Upper lobe of left lung (tissue), 4 donors: ENCODE measurements at regions not wholly inside any gene's neighbourhood (a gene's known extent, or its start where the extent isn't known, plus 50 kb on each side); places are given as distances from the start of the nearest gene placed in this dataset.
"Not testable (repeated sequence)": the region's sequence is repeated elsewhere in the genome, so short reads cannot be mapped to it uniquely, and the experiment has no call there.

Source experiments
- EP300 ChIP-seq, 4 donors: sonication (generic); formaldehyde crosslinking; IDR thresholded peaks; one replicate each; pipeline ENCODE4 v1.5.1; 2017; ENCODE audit warnings: antibody characterized with exemption in 4 of 4, control low read depth in 2 of 4
- POLR2A ChIP-seq, 4 donors: fragments of 450-650 bp; IDR thresholded peaks; one replicate each; pipeline ENCODE4 v1.5.1; 2016 to 2017; ENCODE audit warnings: antibody characterized with exemption in 4 of 4, mild to moderate bottlenecking in 2 of 4
- POLR2AphosphoS5 ChIP-seq, 2 donors: sonication (generic); formaldehyde crosslinking; IDR thresholded peaks; one replicate each; pipeline ENCODE4 v1.5.1; 2017; ENCODE audit warnings: antibody characterized with exemption in 2 of 2
- TF ChIP-seq, protein P1 (sequence below), 6 experiments: fragments of 450-650 bp in 4 of 6; fragments of 200-600 bp in 2 of 6; sonication (generic) in 2 of 6; IDR thresholded peaks; one replicate each; pipeline ENCODE4 v1.5.1; 2016 to 2019; ENCODE audit warnings: antibody characterized with exemption in 6 of 6

DNA sequence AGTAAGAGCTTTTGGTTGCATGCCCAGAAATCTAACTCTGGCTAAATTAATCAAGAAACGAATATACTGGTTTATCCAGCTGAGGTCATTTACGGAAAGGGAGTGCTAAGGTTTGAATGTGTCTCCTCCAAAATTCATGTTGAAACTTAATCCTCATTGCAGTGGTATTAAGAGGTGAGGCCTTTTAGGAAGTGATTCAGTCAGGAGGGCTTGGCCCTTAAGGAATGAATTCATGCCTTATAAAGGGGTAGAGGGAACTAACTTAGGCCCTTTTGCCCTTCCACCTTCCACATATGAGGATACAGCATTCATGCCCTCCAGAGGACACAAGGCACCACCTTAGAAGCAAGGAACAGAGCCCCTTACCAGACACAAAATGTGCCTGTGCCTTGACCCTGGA is 74.7 kb downstream of the NPIPA8 start:
- TF ChIP-seq EP300, POLR2A, POLR2AphosphoS5 (IDR thresholded peaks at IDR 0.05): not testable (repeated sequence)
- TF ChIP-seq, protein P1, sequence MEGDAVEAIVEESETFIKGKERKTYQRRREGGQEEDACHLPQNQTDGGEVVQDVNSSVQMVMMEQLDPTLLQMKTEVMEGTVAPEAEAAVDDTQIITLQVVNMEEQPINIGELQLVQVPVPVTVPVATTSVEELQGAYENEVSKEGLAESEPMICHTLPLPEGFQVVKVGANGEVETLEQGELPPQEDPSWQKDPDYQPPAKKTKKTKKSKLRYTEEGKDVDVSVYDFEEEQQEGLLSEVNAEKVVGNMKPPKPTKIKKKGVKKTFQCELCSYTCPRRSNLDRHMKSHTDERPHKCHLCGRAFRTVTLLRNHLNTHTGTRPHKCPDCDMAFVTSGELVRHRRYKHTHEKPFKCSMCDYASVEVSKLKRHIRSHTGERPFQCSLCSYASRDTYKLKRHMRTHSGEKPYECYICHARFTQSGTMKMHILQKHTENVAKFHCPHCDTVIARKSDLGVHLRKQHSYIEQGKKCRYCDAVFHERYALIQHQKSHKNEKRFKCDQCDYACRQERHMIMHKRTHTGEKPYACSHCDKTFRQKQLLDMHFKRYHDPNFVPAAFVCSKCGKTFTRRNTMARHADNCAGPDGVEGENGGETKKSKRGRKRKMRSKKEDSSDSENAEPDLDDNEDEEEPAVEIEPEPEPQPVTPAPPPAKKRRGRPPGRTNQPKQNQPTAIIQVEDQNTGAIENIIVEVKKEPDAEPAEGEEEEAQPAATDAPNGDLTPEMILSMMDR (IDR thresholded peaks at IDR 0.05), result not testable (repeated sequence)
